GM19324 (cell line): ENCODE measurements at regions not wholly inside any gene's neighbourhood (a gene's known extent, or its start where the extent isn't known, plus 50 kb on each side); places are given as distances from the start of the nearest gene placed in this dataset.

Experiments used
- ATAC-seq: cut with Tn5 transposase; IDR thresholded peaks from one replicate; pipeline ENCODE4 v1.9.1; 2021; ENCODE audit warnings: mild to moderate bottlenecking, moderate library complexity; ENCODE audit not compliant: unreplicated experiment, low FRiP score

DNA sequence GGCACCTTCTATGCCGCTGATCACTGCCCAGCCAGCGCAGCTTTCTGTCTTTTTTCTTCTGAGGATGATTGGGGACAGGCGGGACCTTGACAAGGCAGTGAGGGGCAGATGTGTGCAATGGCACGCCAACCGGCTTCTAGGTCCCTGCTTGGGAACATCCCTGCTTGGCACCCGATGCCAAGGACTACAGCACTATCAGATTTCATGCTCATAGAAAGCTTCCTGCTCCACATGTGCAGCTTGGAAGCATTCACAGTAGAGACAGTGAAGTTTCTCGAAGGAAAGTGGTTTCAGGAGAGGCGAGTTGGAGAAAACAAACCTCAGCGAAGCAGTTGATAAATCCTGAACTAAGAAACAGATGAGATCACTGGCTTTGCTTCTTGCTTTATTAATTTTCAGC, 267.5 kb upstream of the HABP2 start:
- ATAC-seq: no peak

DNA sequence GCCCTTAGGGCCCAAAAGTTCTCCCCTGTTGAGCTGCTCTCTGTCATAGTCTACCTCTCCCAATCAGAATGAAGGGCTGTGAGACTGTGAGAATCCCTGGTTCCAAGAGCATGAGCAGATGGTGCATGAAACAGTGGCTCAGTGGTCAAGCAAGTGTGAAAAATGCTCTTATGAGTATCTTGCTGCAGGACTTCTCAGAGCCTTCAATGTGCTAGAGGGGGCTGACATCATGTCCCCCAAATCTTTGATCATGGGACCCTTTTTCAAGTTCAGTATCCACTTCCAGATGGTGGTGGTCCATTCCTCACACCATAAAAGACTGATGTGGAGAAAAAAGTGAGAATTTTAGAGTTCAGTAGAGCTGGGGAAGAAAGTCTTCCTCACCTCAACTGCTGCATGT, 265.3 kb upstream of the HABP2 start:
- no peak for ATAC-seq

DNA sequence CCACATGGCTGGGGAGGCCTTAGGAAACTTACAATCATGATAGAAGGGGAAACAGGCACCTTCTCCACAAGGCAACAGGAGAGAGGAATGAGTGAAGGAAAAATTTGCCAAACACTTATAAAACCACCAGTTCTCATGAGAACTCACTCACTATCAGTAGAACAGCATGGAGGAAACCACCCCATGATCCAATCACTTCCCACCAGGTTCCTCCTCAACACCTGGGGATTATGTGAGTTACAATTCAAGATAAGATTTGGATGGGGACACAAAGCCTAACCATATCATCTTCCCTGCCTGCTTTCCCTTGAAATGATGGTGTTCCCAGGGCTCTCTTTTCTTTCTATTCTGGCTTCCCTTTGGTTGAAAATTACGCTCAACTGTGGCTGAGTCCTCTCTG, 262.7 kb upstream of the HABP2 start:
- no peak for ATAC-seq

DNA sequence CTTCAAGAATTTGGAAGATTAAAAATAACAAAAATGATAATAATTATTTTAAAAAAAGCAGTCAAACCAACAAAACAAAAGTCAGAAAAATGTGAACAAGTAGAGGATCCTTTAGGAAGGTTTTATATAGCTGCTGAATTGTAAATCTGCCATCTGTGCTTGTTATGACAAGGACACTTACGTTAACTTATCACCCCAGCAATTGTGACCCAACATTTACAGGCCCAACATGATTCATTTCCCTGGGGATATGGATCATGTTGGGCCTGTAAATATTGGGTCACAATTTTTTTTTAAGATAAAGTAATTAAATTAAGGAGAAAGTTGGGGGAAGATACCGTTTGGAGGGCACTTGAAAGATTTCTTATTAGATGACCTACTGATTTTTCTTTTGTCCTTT, 261.4 kb upstream of the HABP2 start:
- ATAC-seq: no peak

DNA sequence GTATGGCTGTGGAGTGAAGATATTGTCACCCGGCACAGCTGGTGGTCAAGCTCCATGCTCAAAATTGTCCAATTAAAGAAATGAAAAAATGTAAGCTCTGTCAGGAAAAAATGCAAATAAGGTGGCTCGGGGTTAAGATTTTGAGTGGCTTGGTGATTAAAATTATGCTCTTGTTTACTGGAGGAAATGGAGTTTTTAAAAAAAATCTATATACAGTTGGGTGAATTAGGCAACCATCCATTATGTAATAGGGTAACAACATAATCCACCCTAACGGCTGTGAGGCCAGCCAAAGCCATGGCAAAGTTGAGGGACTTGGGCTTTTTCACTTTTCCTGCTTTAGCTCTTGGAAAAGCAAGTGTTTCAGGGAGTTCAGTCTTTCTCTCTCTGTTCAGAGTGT, 260.8 kb upstream of the HABP2 start:
- ATAC-seq: no peak

DNA sequence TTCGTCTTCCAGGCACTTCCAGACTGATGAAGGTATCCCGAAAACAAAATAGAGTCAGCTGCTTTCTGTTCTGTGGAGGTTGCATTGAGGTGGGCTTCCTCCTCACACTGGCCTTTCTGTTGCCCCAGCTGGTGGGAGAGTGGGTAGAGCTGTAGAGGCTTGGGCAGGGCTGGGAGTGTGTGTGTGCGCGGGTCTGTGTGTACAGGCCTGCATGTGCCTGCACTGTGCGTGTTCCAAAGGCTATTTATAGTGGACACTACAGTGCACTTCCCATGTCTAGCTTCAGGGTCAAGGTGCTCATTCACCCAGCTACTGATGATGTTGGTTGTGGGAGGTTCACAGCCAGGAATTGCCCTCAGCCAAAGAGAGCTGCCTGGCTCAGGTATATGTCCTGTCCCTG, 260.1 kb upstream of the HABP2 start:
- no peak for ATAC-seq

DNA sequence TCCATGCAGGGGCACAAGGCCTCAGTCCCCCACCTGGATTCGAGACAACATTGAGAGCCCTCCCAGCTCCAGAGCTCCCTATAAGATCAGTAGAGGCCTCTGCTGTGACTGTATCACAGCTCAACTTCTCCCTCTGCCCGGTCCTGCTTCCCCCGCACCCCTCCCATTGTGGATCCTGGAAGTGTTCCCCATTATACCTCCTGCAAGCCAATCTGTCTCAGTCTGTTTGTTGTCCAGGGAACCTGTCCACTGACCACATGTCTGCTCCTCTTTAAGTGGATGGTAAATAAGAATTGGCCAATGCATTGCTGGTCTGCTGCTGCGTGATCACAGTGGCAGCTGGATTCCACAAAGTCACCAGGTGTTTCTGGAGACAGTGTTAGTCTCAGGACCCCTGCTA, 259.7 kb upstream of the HABP2 start:
- ATAC-seq: no peak

DNA sequence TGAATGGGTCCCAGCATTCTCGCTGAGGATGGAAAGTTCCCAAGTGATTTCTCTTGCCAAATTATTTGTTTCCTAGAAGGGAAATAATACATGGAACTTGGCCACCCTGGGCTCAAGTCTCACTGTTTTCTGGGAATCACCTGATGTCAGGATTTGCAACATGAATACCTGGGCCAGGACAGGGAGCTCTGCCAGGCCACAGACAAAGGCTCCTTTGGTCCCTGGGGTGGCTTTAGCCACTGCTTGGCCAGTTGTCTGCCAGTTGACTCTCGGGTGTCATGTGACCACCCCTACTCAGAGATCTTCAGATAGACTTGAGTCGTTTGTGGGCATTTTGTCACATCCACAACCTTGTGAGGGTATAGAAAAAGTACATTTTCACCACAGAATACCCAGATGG, 258.0 kb upstream of the HABP2 start:
- ATAC-seq: no peak

DNA sequence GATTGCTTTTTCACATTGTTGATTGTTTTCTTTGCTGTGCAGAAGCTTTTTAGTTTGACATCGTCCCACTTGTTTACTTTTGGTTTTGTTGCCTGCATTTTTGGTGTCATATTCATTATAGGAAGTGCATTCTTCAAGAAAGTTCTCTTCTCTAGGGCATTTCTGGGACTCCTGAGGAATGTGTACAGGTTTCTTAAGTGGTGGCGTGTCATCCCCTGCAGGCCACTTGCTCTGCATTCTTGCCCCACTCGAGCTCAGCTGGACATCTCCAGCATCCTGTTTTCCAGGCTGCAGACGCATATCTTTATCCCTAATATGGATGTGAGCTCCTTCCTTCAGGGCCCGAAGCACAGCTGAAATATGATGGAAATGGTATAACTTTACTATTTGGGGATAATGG, 255.6 kb upstream of the HABP2 start:
- ATAC-seq: no peak

DNA sequence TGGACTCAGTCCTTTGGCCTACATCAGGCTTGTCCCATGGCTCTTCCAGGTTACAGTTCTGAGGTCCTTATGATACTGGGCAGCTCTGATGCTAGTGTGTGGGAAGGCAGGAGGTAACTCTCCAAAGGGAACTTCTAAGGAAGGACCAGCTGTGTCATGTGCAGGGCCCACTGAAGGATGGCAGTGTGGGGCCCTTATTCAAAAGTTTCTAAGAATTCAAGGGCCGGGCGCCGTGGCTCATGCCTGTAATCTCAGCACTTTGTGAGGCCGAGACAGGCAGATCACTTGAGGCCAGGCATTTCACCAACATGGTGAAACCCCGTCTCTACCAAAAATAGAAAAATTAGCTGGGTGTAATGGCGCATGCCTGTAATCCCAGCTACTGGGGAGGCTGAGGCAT, 254.2 kb upstream of the HABP2 start:
- no peak for ATAC-seq

DNA sequence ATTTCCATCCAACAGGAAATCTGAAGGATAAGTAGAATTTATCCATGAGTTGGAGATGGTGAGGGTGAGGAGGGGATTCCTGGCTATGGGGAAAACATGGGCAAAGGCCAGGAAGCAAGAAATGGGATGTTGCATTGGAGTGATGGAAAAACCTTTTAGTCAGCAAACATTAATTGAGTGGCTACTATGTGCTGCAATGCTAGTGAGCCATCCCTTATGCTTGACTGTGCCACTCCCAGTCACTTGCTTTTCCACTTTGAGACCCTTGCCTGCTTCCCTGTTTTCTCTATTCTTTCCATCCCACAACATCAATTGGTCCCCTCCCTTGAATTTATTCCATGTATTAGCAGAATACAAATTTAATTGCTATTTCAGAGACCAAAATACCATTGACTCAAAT, 252.7 kb upstream of the HABP2 start:
- no peak for ATAC-seq

DNA sequence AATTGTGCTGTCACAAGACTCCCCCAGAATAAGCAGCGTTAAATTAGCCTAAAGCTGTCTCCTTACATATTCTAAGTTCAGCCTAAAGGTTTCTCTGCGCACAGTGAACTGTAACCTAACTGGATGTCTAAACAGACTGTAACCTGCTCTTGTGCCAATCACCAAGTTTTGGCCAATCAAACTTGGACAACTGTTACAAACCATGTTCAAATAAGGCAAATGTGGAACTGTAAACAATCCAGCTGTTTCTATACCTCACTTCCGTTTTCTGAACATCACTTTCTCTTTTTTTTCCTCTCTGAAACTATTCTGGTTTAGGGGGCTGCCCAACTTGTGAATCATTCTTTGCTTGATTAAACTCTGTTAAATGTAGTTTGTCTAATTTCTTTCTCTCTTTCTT, 252.2 kb upstream of the HABP2 start:
- no peak for ATAC-seq

DNA sequence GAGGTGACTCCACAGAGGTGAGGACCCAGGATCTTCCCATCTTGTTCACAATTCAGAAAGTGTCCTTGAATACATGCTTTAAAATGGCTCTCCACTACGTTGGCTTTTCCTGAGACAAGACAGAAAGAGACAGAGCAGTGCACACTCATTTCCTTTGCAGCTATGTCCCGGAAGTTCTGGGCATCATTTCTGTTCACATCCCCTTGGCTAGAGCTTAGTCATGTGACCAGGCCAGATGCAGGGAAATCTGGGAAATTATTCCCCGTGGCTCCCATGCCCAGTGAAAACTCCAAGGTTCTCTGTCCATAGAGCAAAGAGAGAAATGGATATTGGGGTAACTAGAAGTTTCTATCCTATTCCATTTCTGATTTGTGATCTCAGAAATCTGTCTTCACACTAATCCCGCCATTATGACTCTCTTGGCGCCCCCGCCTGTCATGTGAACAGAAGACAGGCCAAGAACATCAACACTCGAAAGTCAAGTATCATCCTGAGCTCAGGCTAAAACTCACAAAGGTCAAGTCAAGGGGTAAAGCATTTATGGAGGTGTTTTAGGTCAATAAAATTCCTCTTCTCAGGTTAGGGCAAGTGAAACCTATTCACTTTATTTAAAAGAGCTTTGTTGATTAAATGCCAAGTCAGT, 251.4 kb upstream of the HABP2 start:
- no peak for ATAC-seq

DNA sequence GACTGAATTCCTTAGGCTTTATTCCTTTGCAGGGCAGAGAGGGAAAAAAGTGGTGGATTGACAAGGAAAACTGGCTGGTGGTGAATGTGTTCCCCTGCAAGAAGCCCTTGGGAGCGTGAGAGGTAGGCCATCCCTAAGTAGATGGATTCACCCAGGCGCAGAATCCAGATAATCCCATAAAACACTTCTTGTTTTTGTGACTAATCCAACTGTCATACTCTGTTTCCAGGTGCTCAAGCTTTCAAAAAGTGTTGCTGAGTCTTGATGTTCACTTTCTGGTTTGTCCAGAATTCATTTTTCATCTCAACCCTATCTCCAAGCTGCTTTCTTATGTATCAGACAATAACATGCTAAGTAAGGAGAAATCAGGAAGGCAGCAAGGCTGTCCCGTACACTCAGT, 250.8 kb upstream of the HABP2 start:
- ATAC-seq: no peak

DNA sequence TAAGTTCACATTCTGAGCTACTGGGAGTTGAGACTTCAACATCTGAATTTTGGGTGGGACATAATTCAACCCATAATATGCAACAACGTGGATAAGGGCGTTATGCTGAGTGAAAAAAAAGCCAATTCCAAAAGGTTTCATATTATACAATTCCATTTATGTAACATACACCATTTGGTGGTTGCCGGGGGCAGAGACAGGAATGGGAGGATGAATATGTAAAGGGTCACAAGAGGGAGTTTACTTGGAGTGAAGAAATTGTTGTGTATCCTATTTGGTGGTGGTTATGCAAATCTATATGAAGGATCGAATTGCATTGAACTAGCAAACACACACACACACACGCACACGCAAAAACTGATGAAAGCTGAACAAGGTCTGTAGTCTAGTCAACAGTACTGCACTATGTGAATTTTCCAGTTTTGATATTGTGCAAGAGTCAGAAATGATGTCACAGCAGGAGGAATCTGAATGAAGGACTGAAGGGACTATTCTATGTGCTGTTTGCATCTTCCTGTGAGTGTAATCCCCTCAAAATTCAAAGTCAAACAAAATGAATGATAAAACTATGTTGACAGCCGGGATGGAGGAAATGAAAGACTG, 249.2 kb upstream of the HABP2 start:
- ATAC-seq: no peak

DNA sequence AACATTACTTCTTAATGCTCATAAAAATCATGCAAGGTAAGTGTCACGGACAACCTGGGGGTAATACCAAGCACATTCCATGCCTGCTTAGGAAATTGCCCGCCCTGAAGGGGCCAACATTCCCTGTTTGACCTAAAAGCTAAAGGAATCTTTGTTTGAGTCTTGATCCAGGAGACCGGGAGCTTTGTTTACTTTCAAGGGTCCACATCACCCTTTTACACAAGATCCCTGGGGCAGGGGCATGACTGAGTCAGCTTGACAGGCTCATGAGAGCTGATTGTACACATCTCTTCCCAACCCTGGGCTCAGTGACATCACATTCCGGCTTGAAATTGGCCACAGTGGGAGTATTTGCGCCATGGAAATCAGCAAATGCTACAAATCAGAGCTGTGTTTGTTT, 248.1 kb upstream of the HABP2 start:
- ATAC-seq: no peak

DNA sequence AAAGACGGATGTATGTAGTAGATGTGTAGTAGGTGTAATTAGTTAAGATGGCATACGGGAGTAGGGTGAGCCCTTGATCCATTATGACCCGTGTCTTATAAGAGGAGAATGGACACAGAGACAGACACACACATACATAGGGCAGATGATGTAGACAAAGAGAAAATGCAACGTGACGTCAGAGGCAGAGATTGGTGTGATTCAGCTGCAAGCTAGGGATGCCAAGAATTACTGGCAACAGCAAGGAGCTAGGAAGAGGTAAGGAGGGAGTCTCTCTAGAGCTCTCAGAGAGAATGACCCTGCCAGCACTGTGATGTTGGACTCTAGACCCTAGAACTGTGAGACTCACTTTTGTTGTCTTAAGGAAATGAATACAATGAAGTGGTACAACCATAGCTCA, 247.0 kb upstream of the HABP2 start:
- ATAC-seq: no peak

DNA sequence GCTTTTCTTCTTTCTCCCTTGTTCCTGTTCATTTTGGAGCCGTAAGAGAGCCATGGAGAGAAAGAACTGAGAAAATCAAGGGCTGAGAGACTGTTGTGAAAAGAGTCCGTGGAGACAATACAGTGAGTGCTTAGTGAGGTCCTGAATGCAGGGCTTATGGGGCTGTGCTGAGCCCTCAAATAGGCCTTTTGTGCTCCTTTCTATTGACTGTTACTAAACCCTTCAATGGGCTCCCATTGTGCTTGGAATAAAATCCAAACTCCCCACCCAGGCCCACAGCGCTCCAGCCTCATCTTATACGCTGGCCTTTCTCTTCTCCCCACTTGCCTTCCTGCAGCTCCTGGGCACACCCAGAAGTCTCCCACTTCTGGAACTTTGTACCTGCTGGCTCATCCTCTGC, 243.1 kb upstream of the HABP2 start:
- ATAC-seq: no peak

DNA sequence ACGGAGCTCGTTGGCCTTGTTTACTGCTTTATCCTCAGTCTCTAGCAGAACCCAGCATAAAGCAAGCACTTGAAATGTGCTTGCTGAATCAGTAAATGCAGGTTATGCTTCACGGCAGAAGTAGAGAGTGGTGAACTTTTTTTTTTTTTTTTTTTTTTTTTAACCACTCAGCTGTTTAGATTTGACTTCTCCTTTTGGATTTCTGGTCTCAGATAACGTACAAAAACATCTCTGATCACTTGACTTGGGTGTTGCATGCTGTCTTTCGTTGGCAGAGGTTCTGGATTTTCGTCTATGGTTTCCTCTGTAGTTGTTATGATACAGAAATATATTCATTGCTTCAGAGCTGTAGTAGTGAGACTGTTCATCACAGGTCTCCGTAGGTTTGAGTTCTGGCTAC, 242.5 kb upstream of the HABP2 start:
- no peak for ATAC-seq

DNA sequence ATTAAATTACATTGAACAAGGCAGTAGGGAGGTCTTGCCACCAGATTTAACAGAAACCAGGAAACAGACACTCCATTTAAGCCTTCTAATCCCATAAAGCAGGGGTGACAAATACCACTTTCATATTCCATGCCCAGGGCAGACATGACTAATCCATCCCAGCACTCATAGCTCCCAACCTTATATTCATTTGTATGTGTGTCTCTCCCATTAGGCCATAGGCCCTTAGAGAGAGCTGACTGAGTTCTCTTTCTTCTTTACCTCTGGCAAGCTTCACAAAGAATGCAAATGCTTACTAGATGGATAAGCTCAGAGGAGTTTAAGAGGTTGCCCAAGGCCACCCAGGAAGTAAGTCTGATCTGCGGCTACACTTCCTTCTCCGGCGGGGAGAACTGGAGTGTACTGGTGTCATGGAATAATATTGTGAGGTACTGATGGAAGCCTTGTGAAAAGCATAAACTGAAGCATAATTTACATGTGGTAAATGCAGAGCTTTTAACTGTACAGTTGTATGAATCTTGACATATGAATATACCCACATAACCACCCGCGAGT, 239.7 kb upstream of the HABP2 start:
- no peak for ATAC-seq

DNA sequence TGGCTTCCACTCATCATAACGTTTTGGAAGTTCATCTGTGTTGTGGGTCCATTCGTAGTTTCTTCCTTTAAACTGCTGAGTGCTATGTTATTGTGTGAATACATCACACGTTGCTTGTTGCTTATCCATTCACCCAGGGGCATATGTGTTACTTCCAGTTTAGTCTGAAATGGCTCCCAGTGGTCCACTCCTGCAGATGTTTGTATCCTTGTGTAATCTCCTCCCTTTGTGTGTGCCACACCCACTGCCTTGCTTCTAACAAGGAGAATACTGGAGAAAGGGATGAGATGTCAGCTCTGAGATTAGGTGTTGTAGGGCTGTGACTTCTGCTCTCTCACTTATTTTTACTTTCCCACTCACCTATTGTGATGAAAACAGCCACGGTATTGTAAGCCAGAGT, 239.1 kb upstream of the HABP2 start:
- no peak for ATAC-seq

DNA sequence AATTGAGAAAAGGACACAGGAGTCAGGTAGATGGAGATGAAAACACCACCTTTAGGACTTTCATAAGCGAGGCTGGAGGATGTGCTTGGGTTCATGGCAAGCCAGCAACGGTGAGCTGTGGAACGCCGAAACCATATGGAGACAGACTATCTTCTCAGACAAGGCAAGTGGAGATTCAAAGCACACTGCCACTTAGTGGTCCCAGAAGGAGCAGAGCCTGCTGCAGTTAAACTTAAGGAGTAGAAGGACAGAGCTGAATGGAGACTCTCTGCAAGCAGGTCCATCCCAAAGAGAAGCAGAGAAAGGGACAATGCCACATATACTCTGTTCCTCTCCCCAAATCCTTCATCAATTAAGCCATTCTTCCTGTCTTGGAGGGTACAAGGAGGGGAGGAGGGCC, 236.3 kb upstream of the HABP2 start:
- ATAC-seq: no peak

DNA sequence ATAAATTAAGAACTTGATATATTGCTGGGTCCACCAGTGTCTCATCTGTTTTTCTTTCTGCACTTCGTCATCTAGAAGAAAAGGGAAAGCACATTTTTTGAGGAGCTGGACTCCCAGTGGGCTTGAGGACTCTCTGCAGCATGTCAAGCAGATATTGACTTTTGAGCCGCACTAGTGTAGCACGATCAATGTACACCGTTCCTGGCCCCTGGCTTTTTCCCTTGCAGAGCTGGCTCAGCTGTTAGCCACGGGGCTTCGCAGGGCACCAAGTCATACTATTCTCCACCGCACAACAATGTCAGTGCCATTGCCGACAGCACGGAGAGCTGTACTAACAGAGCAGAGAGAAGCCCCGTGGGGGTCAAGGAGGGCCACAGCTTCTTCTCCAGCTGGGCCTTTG, 235.4 kb upstream of the HABP2 start:
- ATAC-seq: no peak
